OCI-LY1 (cell line): ENCODE measurements at regions not wholly inside any gene's neighbourhood (a gene's known extent, or its start where the extent isn't known, plus 50 kb on each side); places are given as distances from the start of the nearest gene placed in this dataset.

ENCODE experiments used
- H2AFZ ChIP-seq: fragments of 200-600 bp; sonication (generic), shearing (Covaris generic); 2 replicates; pipeline ENCODE4 v1.6.0; 2014; ENCODE audit warnings: antibody characterized with exemption, mild to moderate bottlenecking, low read length
- H3F3A ChIP-seq: fragments of 200-600 bp; sonication (generic), shearing (Covaris generic); 2 replicates; pipeline ENCODE4 v1.6.0; 2014; ENCODE audit warnings: mild to moderate bottlenecking, antibody characterized with exemption, low read length, moderate library complexity; ENCODE audit not compliant: insufficient read depth
- H3K27ac ChIP-seq: fragments of 200-600 bp; sonication (generic); 2 replicates; pipeline ENCODE4 v1.5.1; 2014; ENCODE audit warnings: low read length, mixed run types, mild to moderate bottlenecking, low read depth; ENCODE audit not compliant: poor library complexity, severe bottlenecking
- H3K27me3 ChIP-seq: fragments of 200-600 bp; sonication (generic); 2 replicates; pipeline ENCODE4 v1.6.0; 2014; ENCODE audit warnings: antibody characterized with exemption, mild to moderate bottlenecking, low read length, moderate library complexity; ENCODE audit not compliant: insufficient read depth
- H3K36me3 ChIP-seq: fragments of 200-600 bp; sonication (generic); 2 replicates; pipeline ENCODE4 v1.6.1; 2014; ENCODE audit warnings: mild to moderate bottlenecking, antibody characterized with exemption, low read length, moderate library complexity, mixed read lengths; ENCODE audit not compliant: insufficient read depth
- H3K4me1 ChIP-seq: fragments of 200-600 bp; sonication (generic); 2 replicates; pipeline ENCODE4 v1.5.1; 2014; ENCODE audit warnings: mild to moderate bottlenecking, low read length, moderate library complexity; ENCODE audit not compliant: insufficient read depth, severe bottlenecking
- H3K4me2 ChIP-seq: fragments of 200-600 bp; sonication (generic), shearing (Covaris generic); 2 replicates; pipeline ENCODE4 v1.6.1; 2014; ENCODE audit warnings: low read length
- H3K4me3 ChIP-seq: fragments of 200-600 bp; sonication (generic); 2 replicates; pipeline ENCODE4 v1.5.1; 2014; ENCODE audit warnings: low read length, low read depth, mild to moderate bottlenecking, mixed read lengths; ENCODE audit not compliant: poor library complexity, severe bottlenecking
- H3K79me2 ChIP-seq: fragments of 200-600 bp; shearing (Covaris generic); 2 replicates; pipeline ENCODE4 v1.6.1; 2016; ENCODE audit warnings: mixed run types, low read length, mixed read lengths; ENCODE audit not compliant: insufficient read depth
- H3K9ac ChIP-seq: fragments of 200-600 bp; sonication (generic), shearing (Covaris generic); 2 replicates; pipeline ENCODE4 v1.6.1; 2014; ENCODE audit warnings: mild to moderate bottlenecking, low read length, mixed read lengths
- H3K9me2 ChIP-seq: fragments of 200-600 bp; sonication (generic), shearing (Covaris generic); 2 replicates; pipeline ENCODE4 v1.6.1; 2014; ENCODE audit warnings: low read depth, mild to moderate bottlenecking, low read length, mixed read lengths
- H3K9me3 ChIP-seq: fragments of 200-600 bp; shearing (Covaris generic); 2 replicates; pipeline ENCODE4 v1.6.1; 2014; ENCODE audit warnings: low read length, mixed read lengths
- H4K20me1 ChIP-seq: fragments of 200-600 bp; sonication (generic), shearing (Covaris generic); 2 replicates; pipeline ENCODE4 v1.6.0; 2016; ENCODE audit warnings: mild to moderate bottlenecking, low read length; ENCODE audit not compliant: insufficient read depth
- CTCF ChIP-seq: fragments of 200-600 bp; sonication (generic), shearing (Covaris generic); IDR thresholded peaks from 2 replicates; pipeline ENCODE4 v1.5.1; 2017; ENCODE audit warnings: mild to moderate bottlenecking, antibody characterized with exemption, low read length, moderate library complexity, mixed read lengths
- EZH2 ChIP-seq: fragments of 200-600 bp; sonication (generic), shearing (Covaris generic); IDR thresholded peaks from 2 replicates; pipeline ENCODE4 v1.8.0; 2017; ENCODE audit warnings: borderline replicate concordance, mixed run types, mild to moderate bottlenecking, antibody characterized with exemption, low read length, moderate library complexity, mixed read lengths

- TF ChIP-seq CTCF (no peak), EZH2 (no peak)
- Histone ChIP-seq H3F3A (no peaks in the 10 kb centered on the region), H3K79me2 (no peaks in the 10 kb centered on the region), H3K4me2 (no peak overlapping the region), H3K9me2 (no peaks in the 10 kb centered on the region), H3K27me3 (no peaks in the 10 kb centered on the region), H2AFZ (no peak overlapping the region), H3K36me3 (no peaks in the 10 kb centered on the region), H3K4me1 (no peaks in the 10 kb centered on the region), H4K20me1 (no peaks in the 10 kb centered on the region), H3K9me3 (no peaks in the 10 kb centered on the region), H3K27ac (no peak overlapping the region), H3K9ac (no peak overlapping the region), H3K4me3 (no peak overlapping the region)
Measured at GRCh38 chr5:102700916-102701315, 54.2 kb upstream of the PAM start.

- Histone ChIP-seq H3K4me2 (no peak overlapping the region), H3K4me3 (no peak overlapping the region), H4K20me1 (no peaks in the 10 kb centered on the region), H3K27me3 (no peaks in the 10 kb centered on the region), H3K9me2 (no peaks in the 10 kb centered on the region), H2AFZ (no peak overlapping the region), H3K4me1 (no peaks in the 10 kb centered on the region), H3K79me2 (no peaks in the 10 kb centered on the region), H3F3A (no peaks in the 10 kb centered on the region), H3K27ac (no peak overlapping the region), H3K9ac (no peak overlapping the region), H3K36me3 (no peaks in the 10 kb centered on the region), H3K9me3 (no peaks in the 10 kb centered on the region)
- TF ChIP-seq EZH2 (no peak), CTCF (no peak)
Measured at GRCh38 chr5:102701748-102702147, 53.4 kb upstream of the PAM start.
